Thyroid gland (tissue), 4 donors: ENCODE measurements at regions not wholly inside any gene's neighbourhood (a gene's known extent, or its start where the extent isn't known, plus 50 kb on each side); places are given as distances from the start of the nearest gene placed in this dataset.

Source experiments
- DNase-seq, 2 donors: peaks; one replicate each; pipeline ENCODE4 v3.0.0-alpha.2; 2019
- H3K27ac ChIP-seq, 3 donors: fragments of 200-600 bp; sonication (generic); 1 replicate in 2 of 3; 2 replicates in 1 of 3; pipeline ENCODE4 v1.5.1; 2016 to 2019; ENCODE audit warnings: mild to moderate bottlenecking in 1 of 3, moderate library complexity in 1 of 3
- H3K27me3 ChIP-seq: fragments of 200-600 bp; sonication (generic); one replicate; pipeline ENCODE4 v1.5.1; 2019
- H3K36me3 ChIP-seq, 2 donors: fragments of 200-600 bp; sonication (generic); one replicate each; pipeline ENCODE4 v1.5.1; 2016 to 2019
- H3K4me1 ChIP-seq, 2 donors: fragments of 200-600 bp; sonication (generic); one replicate each; pipeline ENCODE4 v1.5.1; 2017 to 2019
- H3K4me3 ChIP-seq, 3 donors: fragments of 200-600 bp; sonication (generic); replicated peaks in 1 of 3; 1 replicate in 2 of 3; 2 replicates in 1 of 3; pipeline ENCODE4 v1.5.1; 2016; ENCODE audit warnings: mild to moderate bottlenecking in 1 of 3
- H3K9me3 ChIP-seq: fragments of 200-600 bp; sonication (generic); one replicate; pipeline ENCODE4 v1.5.1; 2017
- POLR2A ChIP-seq, 2 donors: fragments of 450-650 bp; IDR thresholded peaks; one replicate each; pipeline ENCODE4 v1.6.1; 2017; ENCODE audit warnings: antibody characterized with exemption in 2 of 2, mild to moderate bottlenecking in 2 of 2, moderate library complexity in 1 of 2
- WGBS, 2 donors: methylation state at CpG; one replicate each; pipeline ENCODE4 v1.1.5; 2017; 5-methylcytosine and 5-hydroxymethylcytosine counted together
- intact Hi-C: fragments of 100-400 bp; cut with DNase I; formaldehyde crosslinking; loops from one replicate; pipeline ENCODE4 v1.15.1; 2023
- TF ChIP-seq, protein P1 (sequence below), 6 experiments: fragments of 200-600 bp in 3 of 6; fragments of 450-650 bp in 3 of 6; sonication (generic) in 3 of 6; IDR thresholded peaks; one replicate each; pipeline ENCODE4 v1.5.1; 2016 to 2019; ENCODE audit warnings: antibody characterized with exemption in 6 of 6, mild to moderate bottlenecking in 2 of 6, inconsistent platforms in 1 of 6, moderate library complexity in 1 of 6

- H3K9me3 ChIP-seq: no peaks in the 10 kb centered on the region
- no peaks in the 10 kb centered on the region for H3K27me3 ChIP-seq
- no peaks in the 10 kb centered on the region for H3K36me3 ChIP-seq
- H3K4me1 ChIP-seq: no peaks in the 10 kb centered on the region
- DNase-seq: no peak
- whole genome bisulfite sequencing, 2 donors: 45 to 88% methylated on average over 4 of the region's 4 CpGs
- no peak overlapping the region for H3K27ac ChIP-seq
- intact Hi-C loops: no loop called here
- H3K4me3 ChIP-seq: no peak overlapping the region
- TF ChIP-seq, protein P1, sequence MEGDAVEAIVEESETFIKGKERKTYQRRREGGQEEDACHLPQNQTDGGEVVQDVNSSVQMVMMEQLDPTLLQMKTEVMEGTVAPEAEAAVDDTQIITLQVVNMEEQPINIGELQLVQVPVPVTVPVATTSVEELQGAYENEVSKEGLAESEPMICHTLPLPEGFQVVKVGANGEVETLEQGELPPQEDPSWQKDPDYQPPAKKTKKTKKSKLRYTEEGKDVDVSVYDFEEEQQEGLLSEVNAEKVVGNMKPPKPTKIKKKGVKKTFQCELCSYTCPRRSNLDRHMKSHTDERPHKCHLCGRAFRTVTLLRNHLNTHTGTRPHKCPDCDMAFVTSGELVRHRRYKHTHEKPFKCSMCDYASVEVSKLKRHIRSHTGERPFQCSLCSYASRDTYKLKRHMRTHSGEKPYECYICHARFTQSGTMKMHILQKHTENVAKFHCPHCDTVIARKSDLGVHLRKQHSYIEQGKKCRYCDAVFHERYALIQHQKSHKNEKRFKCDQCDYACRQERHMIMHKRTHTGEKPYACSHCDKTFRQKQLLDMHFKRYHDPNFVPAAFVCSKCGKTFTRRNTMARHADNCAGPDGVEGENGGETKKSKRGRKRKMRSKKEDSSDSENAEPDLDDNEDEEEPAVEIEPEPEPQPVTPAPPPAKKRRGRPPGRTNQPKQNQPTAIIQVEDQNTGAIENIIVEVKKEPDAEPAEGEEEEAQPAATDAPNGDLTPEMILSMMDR (IDR thresholded peaks at IDR 0.05): no peak
Measured at GRCh38 chr6:125678601-125679000, 70.8 kb upstream of the HEY2 start.

DNA sequence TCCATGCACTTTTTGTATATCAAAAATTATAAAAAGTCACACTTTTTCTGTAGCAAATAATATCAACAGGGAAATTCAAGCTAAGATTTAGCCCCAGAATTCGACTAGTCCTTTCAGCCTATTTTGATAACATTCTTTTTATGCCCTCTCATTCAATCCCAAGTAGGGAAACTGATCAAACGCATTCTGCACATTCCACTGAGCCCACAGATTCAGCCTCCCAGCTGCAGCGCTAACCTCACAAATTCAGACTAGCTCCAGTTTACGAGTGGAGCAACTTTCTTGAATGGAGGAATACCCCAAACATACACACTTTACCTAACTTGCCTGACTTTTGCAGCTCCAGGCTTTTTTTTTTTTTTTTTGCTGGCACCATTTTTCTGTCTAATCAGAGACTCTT is 70.3 kb upstream of the HEY2 start:
- intact Hi-C loops: no loop called here
- TF ChIP-seq, protein P1 (IDR thresholded peaks at IDR 0.05): no peak
- TF ChIP-seq POLR2A (IDR thresholded peaks at IDR 0.05): no peak
- Histone ChIP-seq H3K4me3 (no peak overlapping the region), H3K4me1 (no peaks in the 10 kb centered on the region), H3K36me3 (no peaks in the 10 kb centered on the region), H3K9me3 (no peaks in the 10 kb centered on the region), H3K27me3 (no peaks in the 10 kb centered on the region), H3K27ac (no peak overlapping the region)
- WGBS, 2 donors: 73 to 84% methylated on average over 4 of the region's 4 CpGs
- no peak for DNase-seq

- intact Hi-C loops: no loop called here
- Histone ChIP-seq H3K9me3 (no peaks in the 10 kb centered on the region), H3K36me3 (no peaks in the 10 kb centered on the region), H3K4me3 (no peak overlapping the region), H3K27ac (no peak overlapping the region), H3K4me1 (no peaks in the 10 kb centered on the region), H3K27me3 (no peaks in the 10 kb centered on the region)
- 77 to 81% methylated on average over 2 of the region's 2 CpGs for WGBS, 2 donors
- TF ChIP-seq POLR2A (IDR thresholded peaks at IDR 0.05): no peak
- TF ChIP-seq, protein P1 (IDR thresholded peaks at IDR 0.05): no peak
- no peak for DNase-seq
Measured at GRCh38 chr6:125679651-125680050, 69.8 kb upstream of the HEY2 start.

GRCh38 chr6:125682939-125683338 is 66.5 kb upstream of the HEY2 start:
- Histone ChIP-seq H3K36me3 (no peaks in the 10 kb centered on the region), H3K4me3 (no peak overlapping the region), H3K9me3 (no peaks in the 10 kb centered on the region), H3K27me3 (no peaks in the 10 kb centered on the region), H3K27ac (no peak overlapping the region), H3K4me1 (no peaks in the 10 kb centered on the region)
- intact Hi-C loops: no loop called here
- DNase-seq: no peak
- TF ChIP-seq, protein P1 (IDR thresholded peaks at IDR 0.05): no peak
- TF ChIP-seq POLR2A (IDR thresholded peaks at IDR 0.05): no peak

GRCh38 chr6:125688138-125688537 is 61.3 kb upstream of the HEY2 start:
- no peak for DNase-seq
- Histone ChIP-seq H3K9me3 (no peaks in the 10 kb centered on the region), H3K4me1 (no peaks in the 10 kb centered on the region)

More at GRCh38 chr6:125688138-125688537, 61.3 kb upstream of the HEY2 start:
- TF ChIP-seq, protein P1 (IDR thresholded peaks at IDR 0.05): no peak
- no peak for TF ChIP-seq POLR2A (IDR thresholded peaks at IDR 0.05)
- Histone ChIP-seq H3K36me3 (no peaks in the 10 kb centered on the region), H3K27ac (no peak overlapping the region), H3K4me3 (no peak overlapping the region), H3K27me3 (no peaks in the 10 kb centered on the region)
- intact Hi-C loops: no loop called here
- WGBS, 2 donors: 92 to 96% methylated on average over 1 of the region's 1 CpG
